ENCODE measurements at regions not wholly inside any gene's neighbourhood (a gene's known extent, or its start where the extent isn't known, plus 50 kb on each side); places are given as distances from the start of the nearest gene placed in this dataset.

GRCh38 chr3:117843356-117843755, 1133.8 kb downstream of the TUSC7 start:
- no peak overlapping the region for H3K18ac ChIP-seq (ENCODE audit: low read length)
- no peak overlapping the region for H4K5ac ChIP-seq (ENCODE audit: low read length)
- H2AK5ac ChIP-seq (ENCODE audit: low read length): no peak overlapping the region
- no peak overlapping the region for H3K4ac ChIP-seq (ENCODE audit: low read depth, low read length)
- H2BK5ac ChIP-seq (ENCODE audit: low read length): no peak overlapping the region
- H3K27ac ChIP-seq (ENCODE audit: low read depth, low read length): no peak overlapping the region
- H3K9ac ChIP-seq (ENCODE audit: low read length): no peak overlapping the region
- no peaks in the 10 kb centered on the region for H3K79me2 ChIP-seq (ENCODE audit: control insufficient read depth, insufficient read depth, low read length)
- no peak overlapping the region for H3K4me3 ChIP-seq (ENCODE audit: low read length)
- H4K8ac ChIP-seq (ENCODE audit: low read depth, low read length): no peak overlapping the region
- no peak overlapping the region for H2BK15ac ChIP-seq (replicated peaks; ENCODE audit: low read depth)
- no peaks in the 10 kb centered on the region for H3K4me1 ChIP-seq (ENCODE audit: control insufficient read depth, low read depth, low read length)
- no peaks in the 10 kb centered on the region for H3K27me3 ChIP-seq (ENCODE audit: insufficient read depth, low read length, poor library complexity)
- no peak overlapping the region for H2BK120ac ChIP-seq (ENCODE audit: low read depth, low read length)
- H3K36me3 ChIP-seq (ENCODE audit: control insufficient read depth, insufficient read depth, low read length): no peaks in the 10 kb centered on the region
- DNase-seq: no peak
- no peak overlapping the region for H3K56ac ChIP-seq (ENCODE audit: low read length)
- H3K23ac ChIP-seq (ENCODE audit: low read length): no peak overlapping the region
- H3K79me1 ChIP-seq (ENCODE audit: low read length): no peaks in the 10 kb centered on the region
- no peak overlapping the region for H3K4me2 ChIP-seq (ENCODE audit: low read length)

GRCh38 chr3:117844676-117845075, 1135.1 kb downstream of the TUSC7 start:
- Histone ChIP-seq H2BK120ac (ENCODE audit: low read depth, low read length) (no peak overlapping the region), H3K9ac (ENCODE audit: low read length) (no peak overlapping the region), H4K8ac (ENCODE audit: low read depth, low read length) (no peak overlapping the region), H3K27me3 (ENCODE audit: insufficient read depth, low read length, poor library complexity) (no peaks in the 10 kb centered on the region), H4K5ac (ENCODE audit: low read length) (no peak overlapping the region), H3K4me2 (ENCODE audit: low read length) (no peak overlapping the region), H3K79me1 (ENCODE audit: low read length) (no peaks in the 10 kb centered on the region), H3K79me2 (ENCODE audit: control insufficient read depth, insufficient read depth, low read length) (no peaks in the 10 kb centered on the region), H3K4ac (ENCODE audit: low read depth, low read length) (no peak overlapping the region), H2BK15ac (replicated peaks; ENCODE audit: low read depth) (no peak overlapping the region), H2BK5ac (ENCODE audit: low read length) (no peak overlapping the region), H2AK5ac (ENCODE audit: low read length) (no peak overlapping the region), H3K18ac (ENCODE audit: low read length) (no peak overlapping the region), H3K23ac (ENCODE audit: low read length) (no peak overlapping the region), H3K4me1 (ENCODE audit: control insufficient read depth, low read depth, low read length) (no peaks in the 10 kb centered on the region), H3K56ac (ENCODE audit: low read length) (no peak overlapping the region), H3K36me3 (ENCODE audit: control insufficient read depth, insufficient read depth, low read length) (no peaks in the 10 kb centered on the region), H3K27ac (ENCODE audit: low read depth, low read length) (no peak overlapping the region), H3K4me3 (ENCODE audit: low read length) (no peak overlapping the region)
- no peak for DNase-seq
- WGBS (ENCODE audit: extremely low coverage, insufficient coverage, low lambda C conversion rate): no CpG with 5 or more reads among the region's 2 CpGs

- Histone ChIP-seq H3K56ac (ENCODE audit: low read length) (no peak overlapping the region), H3K23ac (ENCODE audit: low read length) (no peak overlapping the region), H2AK5ac (ENCODE audit: low read length) (no peak overlapping the region), H4K5ac (ENCODE audit: low read length) (no peak overlapping the region), H3K79me2 (ENCODE audit: control insufficient read depth, insufficient read depth, low read length) (no peaks in the 10 kb centered on the region), H2BK5ac (ENCODE audit: low read length) (no peak overlapping the region), H3K4me1 (ENCODE audit: control insufficient read depth, low read depth, low read length) (no peaks in the 10 kb centered on the region), H3K79me1 (ENCODE audit: low read length) (no peaks in the 10 kb centered on the region), H3K36me3 (ENCODE audit: control insufficient read depth, insufficient read depth, low read length) (no peaks in the 10 kb centered on the region), H4K8ac (ENCODE audit: low read depth, low read length) (no peak overlapping the region), H3K4ac (ENCODE audit: low read depth, low read length) (no peak overlapping the region), H3K18ac (ENCODE audit: low read length) (no peak overlapping the region), H3K9ac (ENCODE audit: low read length) (no peak overlapping the region), H3K4me3 (ENCODE audit: low read length) (no peak overlapping the region), H3K4me2 (ENCODE audit: low read length) (no peak overlapping the region), H2BK120ac (ENCODE audit: low read depth, low read length) (no peak overlapping the region), H3K27ac (ENCODE audit: low read depth, low read length) (no peak overlapping the region), H3K27me3 (ENCODE audit: insufficient read depth, low read length, poor library complexity) (no peaks in the 10 kb centered on the region), H2BK15ac (replicated peaks; ENCODE audit: low read depth) (no peak overlapping the region)
- WGBS (ENCODE audit: extremely low coverage, insufficient coverage, low lambda C conversion rate): no CpG with 5 or more reads among the region's 1 CpG
- no peak for DNase-seq
These were observed 1136.7 kb downstream of the TUSC7 start for GRCh38 chr3:117846238-117846637.

GRCh38 chr3:117848606-117849005, 1139.0 kb downstream of the TUSC7 start:
- Histone ChIP-seq H3K4me3 (ENCODE audit: low read length) (no peak overlapping the region), H4K5ac (ENCODE audit: low read length) (no peak overlapping the region), H3K23ac (ENCODE audit: low read length) (no peak overlapping the region), H3K4me2 (ENCODE audit: low read length) (no peak overlapping the region), H3K79me2 (ENCODE audit: control insufficient read depth, insufficient read depth, low read length) (no peaks in the 10 kb centered on the region), H3K4ac (ENCODE audit: low read depth, low read length) (no peak overlapping the region), H3K79me1 (ENCODE audit: low read length) (no peaks in the 10 kb centered on the region), H2BK5ac (ENCODE audit: low read length) (no peak overlapping the region), H3K4me1 (ENCODE audit: control insufficient read depth, low read depth, low read length) (no peaks in the 10 kb centered on the region), H2BK15ac (replicated peaks; ENCODE audit: low read depth) (no peak overlapping the region), H4K8ac (ENCODE audit: low read depth, low read length) (no peak overlapping the region), H3K27me3 (ENCODE audit: insufficient read depth, low read length, poor library complexity) (no peaks in the 10 kb centered on the region), H3K18ac (ENCODE audit: low read length) (no peak overlapping the region), H3K9ac (ENCODE audit: low read length) (no peak overlapping the region), H3K27ac (ENCODE audit: low read depth, low read length) (no peak overlapping the region), H3K56ac (ENCODE audit: low read length) (no peak overlapping the region), H3K36me3 (ENCODE audit: control insufficient read depth, insufficient read depth, low read length) (no peaks in the 10 kb centered on the region), H2BK120ac (ENCODE audit: low read depth, low read length) (no peak overlapping the region), H2AK5ac (ENCODE audit: low read length) (no peak overlapping the region)
- no peak for DNase-seq

GRCh38 chr3:117853923-117854668, 1144.5 kb downstream of the TUSC7 start:
- H3K79me2 ChIP-seq (ENCODE audit: control insufficient read depth, insufficient read depth, low read length): no peaks in the 10 kb centered on the region
- no peak overlapping the region for H3K23ac ChIP-seq (ENCODE audit: low read length)
- H3K79me1 ChIP-seq (ENCODE audit: low read length): no peaks in the 10 kb centered on the region
- H2AK5ac ChIP-seq (ENCODE audit: low read length): no peak overlapping the region
- H2BK5ac ChIP-seq (ENCODE audit: low read length): no peak overlapping the region
- H3K9ac ChIP-seq (ENCODE audit: low read length): no peak overlapping the region
- H2BK120ac ChIP-seq (ENCODE audit: low read depth, low read length): no peak overlapping the region
- peak; percentile 2 for DNase-seq
- H3K4me1 ChIP-seq (ENCODE audit: control insufficient read depth, low read depth, low read length): no peaks in the 10 kb centered on the region
- no peak overlapping the region for H4K5ac ChIP-seq (ENCODE audit: low read length)
- no peak overlapping the region for H3K4ac ChIP-seq (ENCODE audit: low read depth, low read length)
- H2BK15ac ChIP-seq (replicated peaks; ENCODE audit: low read depth): no peak overlapping the region
- no peak overlapping the region for H3K56ac ChIP-seq (ENCODE audit: low read length)
- no peak overlapping the region for H3K27ac ChIP-seq (ENCODE audit: low read depth, low read length)
- no peak overlapping the region for H3K18ac ChIP-seq (ENCODE audit: low read length)
- H3K36me3 ChIP-seq (ENCODE audit: control insufficient read depth, insufficient read depth, low read length): no peaks in the 10 kb centered on the region
- H3K4me2 ChIP-seq (ENCODE audit: low read length): no peak overlapping the region
- WGBS (ENCODE audit: extremely low coverage, insufficient coverage, low lambda C conversion rate): no CpG with 5 or more reads among the region's 5 CpGs
- no peak overlapping the region for H4K8ac ChIP-seq (ENCODE audit: low read depth, low read length)
- H3K27me3 ChIP-seq (ENCODE audit: insufficient read depth, low read length, poor library complexity): no peaks in the 10 kb centered on the region
- H3K4me3 ChIP-seq (ENCODE audit: low read length): no peak overlapping the region

GRCh38 chr3:117856354-117856753, 1146.8 kb downstream of the TUSC7 start:
- Histone ChIP-seq H3K79me1 (ENCODE audit: low read length) (no peaks in the 10 kb centered on the region), H3K4me2 (ENCODE audit: low read length) (no peak overlapping the region), H3K23ac (ENCODE audit: low read length) (no peak overlapping the region), H4K8ac (ENCODE audit: low read depth, low read length) (no peak overlapping the region), H2BK15ac (replicated peaks; ENCODE audit: low read depth) (no peak overlapping the region), H3K27ac (ENCODE audit: low read depth, low read length) (no peak overlapping the region), H3K27me3 (ENCODE audit: insufficient read depth, low read length, poor library complexity) (no peaks in the 10 kb centered on the region), H3K18ac (ENCODE audit: low read length) (no peak overlapping the region), H3K4ac (ENCODE audit: low read depth, low read length) (no peak overlapping the region), H3K9ac (ENCODE audit: low read length) (no peak overlapping the region), H3K56ac (ENCODE audit: low read length) (no peak overlapping the region), H3K4me3 (ENCODE audit: low read length) (no peak overlapping the region), H3K79me2 (ENCODE audit: control insufficient read depth, insufficient read depth, low read length) (no peaks in the 10 kb centered on the region), H3K4me1 (ENCODE audit: control insufficient read depth, low read depth, low read length) (no peaks in the 10 kb centered on the region), H2AK5ac (ENCODE audit: low read length) (no peak overlapping the region), H4K5ac (ENCODE audit: low read length) (no peak overlapping the region), H2BK120ac (ENCODE audit: low read depth, low read length) (no peak overlapping the region), H3K36me3 (ENCODE audit: control insufficient read depth, insufficient read depth, low read length) (no peaks in the 10 kb centered on the region), H2BK5ac (ENCODE audit: low read length) (no peak overlapping the region)
- DNase-seq: no peak
- WGBS (ENCODE audit: extremely low coverage, insufficient coverage, low lambda C conversion rate): no CpG with 5 or more reads among the region's 1 CpG

Measured in mesendoderm (in vitro differentiated cells).